Endothelial cell of umbilical vein (primary cell): ENCODE measurements at regions not wholly inside any gene's neighbourhood (a gene's known extent, or its start where the extent isn't known, plus 50 kb on each side); places are given as distances from the start of the nearest gene placed in this dataset.

Source experiments
- BruUV-seq: library from RNA; stranded (reverse); fragments of 400-500 nt; replicated peaks from 2 replicates; lab custom pipeline; 2021; lab: Mats Ljungman, UMichigan
- CTCF ChIA-PET: fragments of 300-600, 350-600 bp; sonication (Branson Sonifier 250); formaldehyde crosslinking; loops from one replicate; lab custom pipeline; 2021; ENCODE audit warnings: antibody characterized with exemption, inconsistent platforms; lab: Charles Lee
- POLR2A ChIA-PET: fragments of 300-600, 350-600 bp; sonication (Branson Sonifier 250); formaldehyde crosslinking; loops from one replicate; lab custom pipeline; 2021; ENCODE audit warnings: antibody characterized with exemption, inconsistent platforms; lab: Charles Lee
- DNase-seq: peaks from one replicate; pipeline ENCODE4 v3.0.0-alpha.2; 2011; ENCODE audit warnings: low read depth, low spot score
- FAIRE-seq: peaks from 2 replicates; lab custom pipeline; 2011; peaks lifted over from hg19 to GRCh38; lab: Jason Lieb, UNC
- H2AFZ ChIP-seq: 2 replicates; pipeline ENCODE4 v1.6.0; 2012; ENCODE audit warnings: low read depth, low read length, control low read depth, inconsistent platforms
- H3K27ac ChIP-seq: 2 replicates; pipeline ENCODE4 v1.5.1; 2011; ENCODE audit warnings: low read depth, mild to moderate bottlenecking, control low read depth, low read length, moderate library complexity; ENCODE audit not compliant: insufficient read depth
- H3K27me3 ChIP-seq, 2 experiments: 2 replicates each; pipeline versions ENCODE4 v1.6.0 to v1.6.1; 2011; ENCODE audit warnings: low read length in 2 of 2, mixed read lengths in 1 of 2; ENCODE audit not compliant: control insufficient read depth in 2 of 2, insufficient read depth in 2 of 2
- H3K36me3 ChIP-seq, 2 experiments: 2 replicates in 1 of 2; 3 replicates in 1 of 2; pipeline ENCODE4 v1.5.1; 2011; ENCODE audit warnings: low read length in 2 of 2, mild to moderate bottlenecking in 1 of 2, moderate library complexity in 1 of 2; ENCODE audit not compliant: control insufficient read depth in 2 of 2, insufficient read depth in 2 of 2; ENCODE audit errors: extremely low read depth in 1 of 2
- H3K4me1 ChIP-seq: 3 replicates; pipeline ENCODE4 v1.5.1; 2011; ENCODE audit warnings: mild to moderate bottlenecking, low read length; ENCODE audit not compliant: control insufficient read depth, insufficient read depth; ENCODE audit errors: extremely low read depth
- H3K4me2 ChIP-seq: 2 replicates; pipeline ENCODE4 v1.6.1; 2011; ENCODE audit warnings: low read length, control low read depth, mixed read lengths; ENCODE audit not compliant: insufficient read depth
- H3K4me3 ChIP-seq, 3 experiments: fragments of 200-600 bp in 1 of 3; sonication (generic), shearing (Covaris generic) in 1 of 3; replicated peaks in 1 of 3; 2 replicates each; pipeline ENCODE4 v1.5.1; 2011 to 2016; ENCODE audit warnings: control low read depth in 3 of 3, low read length in 3 of 3, mild to moderate bottlenecking in 2 of 3, inconsistent platforms in 1 of 3, low read depth in 1 of 3, moderate library complexity in 1 of 3; ENCODE audit not compliant: insufficient read depth in 1 of 3
- H3K79me2 ChIP-seq: 2 replicates; pipeline ENCODE4 v1.6.0; 2012; ENCODE audit warnings: low read length, inconsistent platforms; ENCODE audit not compliant: control insufficient read depth, insufficient read depth
- H3K9ac ChIP-seq: replicated peaks from 2 replicates; pipeline ENCODE3; 2011; ENCODE audit warnings: low read length, control low read depth; ENCODE audit not compliant: insufficient read depth; ENCODE audit errors: extremely low read depth
- H3K9me1 ChIP-seq: replicated peaks from 3 replicates; pipeline ENCODE4 v1.6.0; 2011; ENCODE audit warnings: mild to moderate bottlenecking, low read length; ENCODE audit not compliant: control insufficient read depth, insufficient read depth; ENCODE audit errors: extremely low read depth
- H3K9me3 ChIP-seq: replicated peaks from 2 replicates; pipeline ENCODE4 v1.5.1; 2012; ENCODE audit warnings: low read length, inconsistent platforms; ENCODE audit not compliant: control insufficient read depth, insufficient read depth
- H4K20me1 ChIP-seq: replicated peaks from 2 replicates; pipeline ENCODE3; 2011; ENCODE audit warnings: mild to moderate bottlenecking, low read length; ENCODE audit not compliant: control insufficient read depth, insufficient read depth; ENCODE audit errors: extremely low read depth
- EZH2 ChIP-seq: IDR thresholded peaks from 2 replicates; pipeline ENCODE4 v1.6.1; 2012; ENCODE audit warnings: borderline replicate concordance, low read depth, mild to moderate bottlenecking, moderate library complexity, low read length, inconsistent platforms; ENCODE audit not compliant: severe bottlenecking
- FOS ChIP-seq: IDR thresholded peaks from 2 replicates; pipeline ENCODE4 v1.6.1; 2011; ENCODE audit warnings: mild to moderate bottlenecking, low read length, moderate library complexity, borderline replicate concordance; ENCODE audit not compliant: insufficient read depth
- GATA2 ChIP-seq: IDR thresholded peaks from 2 replicates; pipeline ENCODE4 v1.7.0; 2011; ENCODE audit warnings: low read depth, mild to moderate bottlenecking, moderate library complexity, mixed read lengths, low read length; ENCODE audit not compliant: insufficient read length, insufficient read depth
- JUN ChIP-seq: IDR thresholded peaks from 2 replicates; pipeline ENCODE4 v1.6.1; 2011; ENCODE audit warnings: borderline replicate concordance, low read depth; ENCODE audit not compliant: insufficient read length, insufficient read depth
- MYC ChIP-seq: IDR thresholded peaks from one replicate; pipeline ENCODE4 v1.6.1; 2011; ENCODE audit warnings: mild to moderate bottlenecking, low read depth, low read length
- POLR2A ChIP-seq: IDR thresholded peaks from 2 replicates; pipeline ENCODE4 v1.6.1; 2012; ENCODE audit warnings: low read depth, mild to moderate bottlenecking, control low read depth, low read length
- POLR2AphosphoS5 ChIP-seq: IDR thresholded peaks from 2 replicates; pipeline ENCODE4 v1.6.1; 2012; ENCODE audit warnings: low read depth, mild to moderate bottlenecking, control low read depth, low read length, moderate library complexity; ENCODE audit not compliant: insufficient read depth
- dilution Hi-C: fragments of 300-500 bp; cut with MboI; formaldehyde crosslinking; loops from one replicate; pipeline ENCODE4 v1.15.0; 2019; ENCODE audit warnings: low sequenced_read_pairs; ENCODE audit not compliant: extremely low pct_ligation_motif_present
- intact Hi-C: fragments of 100-400 bp; cut with micrococcal nuclease; formaldehyde crosslinking; loops from one replicate; pipeline ENCODE4 v1.10.0; 2022
- TF ChIP-seq, protein P1 (sequence below): IDR thresholded peaks from 2 replicates; pipeline ENCODE4 v1.6.1; 2011; ENCODE audit not compliant: insufficient read depth, insufficient read length

DNA sequence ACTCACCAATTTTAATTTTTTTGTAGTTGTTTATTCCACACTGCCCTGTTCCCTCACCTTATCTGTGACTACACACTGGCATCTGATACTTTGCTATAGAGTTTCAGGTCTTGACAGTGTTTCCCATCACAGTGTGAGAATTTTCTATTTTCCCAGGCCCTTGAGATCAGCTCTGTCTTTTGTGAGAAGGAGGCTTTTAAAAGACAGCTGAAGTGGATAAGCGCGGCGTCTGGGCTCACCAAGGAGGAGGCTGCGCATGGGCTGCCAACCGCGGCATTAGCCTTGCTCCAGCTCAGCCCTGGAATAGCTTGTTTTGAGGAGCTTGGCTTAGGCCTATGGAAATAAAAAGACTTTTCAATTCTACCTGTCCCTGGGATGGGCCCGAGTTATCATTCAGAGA, 181.3 kb downstream of the RMST start:
- DNase-seq, result no peak
- intact Hi-C loops, result no loop called here

DNA sequence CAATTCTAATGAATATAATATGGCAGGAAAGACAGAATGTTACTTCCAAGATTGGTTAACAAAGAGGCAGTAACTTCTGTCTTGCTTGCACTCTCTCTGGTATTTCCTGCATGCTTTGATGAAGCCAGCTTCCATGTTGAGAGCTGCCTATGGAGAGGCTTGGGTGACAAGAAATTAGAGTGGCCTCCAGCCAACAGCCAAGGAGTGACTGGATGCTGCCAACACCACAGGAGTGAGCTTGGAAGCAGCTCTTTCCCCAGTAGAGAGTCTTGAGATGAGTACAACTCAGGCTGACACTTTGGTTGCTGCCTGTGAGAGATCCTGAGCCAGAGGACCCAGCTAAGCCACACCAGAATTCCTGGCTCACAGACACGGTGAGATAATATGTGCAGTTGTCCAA, 183.1 kb downstream of the RMST start:
- no peak overlapping the region for H3K4me3 ChIP-seq
- CTCF ChIA-PET, result no interaction called here
- H3K9me1 ChIP-seq, result no peaks in the 10 kb centered on the region
- H4K20me1 ChIP-seq, result no peaks in the 10 kb centered on the region
- intact Hi-C loops, result no loop called here
- H3K36me3 ChIP-seq, result no peaks in the 10 kb centered on the region
- FAIRE-seq (no peak), DNase-seq (no peak)
- POLR2A ChIA-PET, result no interaction called here
- H3K27ac ChIP-seq, result no peak overlapping the region
- no peaks in the 10 kb centered on the region for H3K4me1 ChIP-seq
- H3K9me3 ChIP-seq, result no peaks in the 10 kb centered on the region
- no peak for TF ChIP-seq MYC
- TF ChIP-seq POLR2AphosphoS5, result no peak
- no peak for TF ChIP-seq GATA2
- TF ChIP-seq, protein P1, sequence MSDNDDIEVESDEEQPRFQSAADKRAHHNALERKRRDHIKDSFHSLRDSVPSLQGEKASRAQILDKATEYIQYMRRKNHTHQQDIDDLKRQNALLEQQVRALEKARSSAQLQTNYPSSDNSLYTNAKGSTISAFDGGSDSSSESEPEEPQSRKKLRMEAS, result no peak
- TF ChIP-seq FOS, result no peak
- TF ChIP-seq JUN, result no peak
- TF ChIP-seq EZH2, result no peak
- no peak for TF ChIP-seq POLR2A
- dilution Hi-C loops, result no loop called here
- no peaks in the 10 kb centered on the region for H3K27me3 ChIP-seq
- no TSS peak for BruUV-seq
- H3K79me2 ChIP-seq, result no peaks in the 10 kb centered on the region
- no peak overlapping the region for H3K4me2 ChIP-seq
- H3K9ac ChIP-seq, result no peak overlapping the region
- H2AFZ ChIP-seq, result no peak overlapping the region

More for the DNA sequence above, 181.3 kb downstream of the RMST start:
- Histone ChIP-seq H2AFZ (no peak overlapping the region), H3K9me1 (no peaks in the 10 kb centered on the region), H3K79me2 (no peaks in the 10 kb centered on the region), H3K4me3 (no peak overlapping the region), H3K4me2 (no peak overlapping the region), H3K27ac (no peak overlapping the region), H4K20me1 (no peaks in the 10 kb centered on the region), H3K9me3 (no peaks in the 10 kb centered on the region), H3K27me3 (no peaks in the 10 kb centered on the region), H3K9ac (no peak overlapping the region), H3K4me1 (no peaks in the 10 kb centered on the region), H3K36me3 (no peaks in the 10 kb centered on the region)
- dilution Hi-C loops, result no loop called here
- ChIA-PET POLR2A (no interaction called here), CTCF (no interaction called here)
- FAIRE-seq, result no peak
- no peak for TF ChIP-seq MYC
- no TSS peak for BruUV-seq
